ENCODE measurements at regions not wholly inside any gene's neighbourhood (a gene's known extent, or its start where the extent isn't known, plus 50 kb on each side); places are given as distances from the start of the nearest gene placed in this dataset.

- Mint-ChIP-seq H3K27ac (peak overlapping the region in 1 of 8 donors; percentile 27), H3K27me3 (peaks cover 2 to 8% of the 10 kb centered on the region in 2 donors), H3K4me1 (no peaks in the 10 kb centered on the region), H3K4me3 (no peak overlapping the region), H3K36me3 (peaks cover 0 to 3% (median 0%) of the 10 kb centered on the region in 3 donors), H3K9me3 (peaks cover 0 to 2% (median 0%) of the 10 kb centered on the region in 5 donors)
- no peak overlapping the region for H3K27ac ChIP-seq (ENCODE audit: low read depth, low read length)
- no peaks in the 10 kb centered on the region for H3K27me3 ChIP-seq (ENCODE audit: insufficient read depth, low read length, poor library complexity, severe bottlenecking)
- H3K4me3 ChIP-seq (ENCODE audit: low read length): no peak overlapping the region
- H3K36me3 ChIP-seq (ENCODE audit: insufficient read depth, low read length): no peaks in the 10 kb centered on the region
- H3K9me3 ChIP-seq (ENCODE audit: low read length): no peaks in the 10 kb centered on the region
- ChIA-PET POLR2A (no interaction called here), CTCF (no interaction called here)
- DNase-seq: no peak
- no peaks in the 10 kb centered on the region for H3K4me1 ChIP-seq (ENCODE audit: insufficient read depth, low read length)
Observed at GRCh38 chr10:4216726-4217125, 431.7 kb upstream of the KLF6 start.

GRCh38 chr10:4215963-4216575, 431.1 kb upstream of the KLF6 start:
- CTCF ChIA-PET: no interaction called here
- Histone ChIP-seq H3K27ac (ENCODE audit: low read depth, low read length) (no peak overlapping the region), H3K9me3 (ENCODE audit: low read length) (no peaks in the 10 kb centered on the region), H3K27me3 (ENCODE audit: insufficient read depth, low read length, poor library complexity, severe bottlenecking) (no peaks in the 10 kb centered on the region), H3K4me1 (ENCODE audit: insufficient read depth, low read length) (no peaks in the 10 kb centered on the region), H3K36me3 (ENCODE audit: insufficient read depth, low read length) (no peaks in the 10 kb centered on the region), H3K4me3 (ENCODE audit: low read length) (no peak overlapping the region)
- Mint-ChIP-seq H3K27me3 (peaks cover 2 to 8% of the 10 kb centered on the region in 2 donors), H3K4me1 (no peaks in the 10 kb centered on the region), H3K4me3 (no peak overlapping the region), H3K36me3 (peaks cover 0 to 3% (median 0%) of the 10 kb centered on the region in 3 donors), H3K27ac (no peak overlapping the region), H3K9me3 (no peaks in the 10 kb centered on the region)
- DNase-seq: no peak
- POLR2A ChIA-PET: no interaction called here

GRCh38 chr10:4215485-4215884, 430.5 kb upstream of the KLF6 start:
- no peaks in the 10 kb centered on the region for H3K4me1 Mint-ChIP-seq
- H3K27ac Mint-ChIP-seq: peak overlapping the region in 1 of 8 donors; percentile 3
- no peak overlapping the region for H3K4me3 Mint-ChIP-seq
- peaks cover 0 to 3% (median 0%) of the 10 kb centered on the region in 3 donors for H3K36me3 Mint-ChIP-seq
- POLR2A ChIA-PET: no interaction called here
- H3K9me3 ChIP-seq (ENCODE audit: low read length): no peaks in the 10 kb centered on the region
- H3K4me1 ChIP-seq (ENCODE audit: insufficient read depth, low read length): no peaks in the 10 kb centered on the region
- H3K36me3 ChIP-seq (ENCODE audit: insufficient read depth, low read length): no peaks in the 10 kb centered on the region
- DNase-seq: no peak
- H3K9me3 Mint-ChIP-seq: no peaks in the 10 kb centered on the region
- H3K4me3 ChIP-seq (ENCODE audit: low read length): no peak overlapping the region
- no peak overlapping the region for H3K27ac ChIP-seq (ENCODE audit: low read depth, low read length)
- no peaks in the 10 kb centered on the region for H3K27me3 ChIP-seq (ENCODE audit: insufficient read depth, low read length, poor library complexity, severe bottlenecking)
- CTCF ChIA-PET: no interaction called here
- peaks cover 2 to 8% of the 10 kb centered on the region in 2 donors for H3K27me3 Mint-ChIP-seq

- H3K4me3 Mint-ChIP-seq: no peak overlapping the region
- H3K9me3 ChIP-seq (ENCODE audit: low read length): no peaks in the 10 kb centered on the region
- no peak overlapping the region for H3K27ac Mint-ChIP-seq
- DNase-seq: no peak
- no peak overlapping the region for H3K27ac ChIP-seq (ENCODE audit: low read depth, low read length)
- ChIA-PET CTCF (no interaction called here), POLR2A (no interaction called here)
- H3K27me3 Mint-ChIP-seq: peaks cover 2 to 8% of the 10 kb centered on the region in 2 donors
- H3K36me3 Mint-ChIP-seq: peaks cover 0 to 3% (median 0%) of the 10 kb centered on the region in 3 donors
- H3K4me1 ChIP-seq (ENCODE audit: insufficient read depth, low read length): no peaks in the 10 kb centered on the region
- H3K4me1 Mint-ChIP-seq: no peaks in the 10 kb centered on the region
- H3K27me3 ChIP-seq (ENCODE audit: insufficient read depth, low read length, poor library complexity, severe bottlenecking): no peaks in the 10 kb centered on the region
- no peaks in the 10 kb centered on the region for H3K9me3 Mint-ChIP-seq
- H3K4me3 ChIP-seq (ENCODE audit: low read length): no peak overlapping the region
- H3K36me3 ChIP-seq (ENCODE audit: insufficient read depth, low read length): no peaks in the 10 kb centered on the region
Observed at GRCh38 chr10:4214908-4215307, 429.9 kb upstream of the KLF6 start.

GRCh38 chr10:4213441-4213840, 428.4 kb upstream of the KLF6 start:
- Mint-ChIP-seq H3K4me1 (no peaks in the 10 kb centered on the region), H3K36me3 (peaks cover 0 to 3% (median 0%) of the 10 kb centered on the region in 3 donors), H3K27ac (no peak overlapping the region), H3K4me3 (no peak overlapping the region), H3K27me3 (peaks cover 2 to 12% of the 10 kb centered on the region in 2 donors), H3K9me3 (no peaks in the 10 kb centered on the region)
- no peak overlapping the region for H3K4me3 ChIP-seq (ENCODE audit: low read length)
- no peaks in the 10 kb centered on the region for H3K4me1 ChIP-seq (ENCODE audit: insufficient read depth, low read length)
- no peak for DNase-seq
- no peaks in the 10 kb centered on the region for H3K9me3 ChIP-seq (ENCODE audit: low read length)
- no peaks in the 10 kb centered on the region for H3K36me3 ChIP-seq (ENCODE audit: insufficient read depth, low read length)
- ChIA-PET CTCF (no interaction called here), POLR2A (no interaction called here)
- no peaks in the 10 kb centered on the region for H3K27me3 ChIP-seq (ENCODE audit: insufficient read depth, low read length, poor library complexity, severe bottlenecking)
- H3K27ac ChIP-seq (ENCODE audit: low read depth, low read length): no peak overlapping the region

- H3K4me3 ChIP-seq (ENCODE audit: low read length): no peak overlapping the region
- H3K27ac ChIP-seq (ENCODE audit: low read depth, low read length): no peak overlapping the region
- no peaks in the 10 kb centered on the region for H3K27me3 ChIP-seq (ENCODE audit: insufficient read depth, low read length, poor library complexity, severe bottlenecking)
- ChIA-PET CTCF (no interaction called here), POLR2A (no interaction called here)
- Mint-ChIP-seq H3K4me3 (no peak overlapping the region), H3K27me3 (peaks cover 2 to 13% of the 10 kb centered on the region in 2 donors), H3K36me3 (peaks cover 0 to 7% (median 0%) of the 10 kb centered on the region in 3 donors), H3K4me1 (no peaks in the 10 kb centered on the region), H3K9me3 (no peaks in the 10 kb centered on the region), H3K27ac (no peak overlapping the region)
- no peaks in the 10 kb centered on the region for H3K9me3 ChIP-seq (ENCODE audit: low read length)
- no peaks in the 10 kb centered on the region for H3K36me3 ChIP-seq (ENCODE audit: insufficient read depth, low read length)
- no peak for DNase-seq
- no peaks in the 10 kb centered on the region for H3K4me1 ChIP-seq (ENCODE audit: insufficient read depth, low read length)
Observed at GRCh38 chr10:4212111-4212630, 427.2 kb upstream of the KLF6 start.

- no peaks in the 10 kb centered on the region for H3K36me3 ChIP-seq (ENCODE audit: insufficient read depth, low read length)
- no peaks in the 10 kb centered on the region for H3K9me3 ChIP-seq (ENCODE audit: low read length)
- H3K27me3 ChIP-seq (ENCODE audit: insufficient read depth, low read length, poor library complexity, severe bottlenecking): no peaks in the 10 kb centered on the region
- no peaks in the 10 kb centered on the region for H3K4me1 ChIP-seq (ENCODE audit: insufficient read depth, low read length)
- no peak overlapping the region for H3K4me3 ChIP-seq (ENCODE audit: low read length)
- no peaks in the 10 kb centered on the region for H3K4me1 Mint-ChIP-seq
- H3K9me3 Mint-ChIP-seq: no peaks in the 10 kb centered on the region
- H3K27me3 Mint-ChIP-seq: peaks cover 0 to 12% of the 10 kb centered on the region in 2 donors
- DNase-seq: no peak
- ChIA-PET CTCF (no interaction called here), POLR2A (interaction anchor here (0.7 kb wide), 1 partner anchor 294 kb away, joined by 3 read pairs; no protein-coding TSS in a partner anchor)
- no peak overlapping the region for H3K27ac ChIP-seq (ENCODE audit: low read depth, low read length)
- H3K4me3 Mint-ChIP-seq: no peak overlapping the region
- H3K27ac Mint-ChIP-seq: no peak overlapping the region
- H3K36me3 Mint-ChIP-seq: peaks cover 0 to 4% (median 0%) of the 10 kb centered on the region in 3 donors
Observed at GRCh38 chr10:4208499-4208898, 423.5 kb upstream of the KLF6 start.

- Histone ChIP-seq H3K9me3 (ENCODE audit: low read length) (no peaks in the 10 kb centered on the region), H3K36me3 (ENCODE audit: insufficient read depth, low read length) (no peaks in the 10 kb centered on the region), H3K4me3 (ENCODE audit: low read length) (no peak overlapping the region), H3K4me1 (ENCODE audit: insufficient read depth, low read length) (no peaks in the 10 kb centered on the region), H3K27ac (ENCODE audit: low read depth, low read length) (no peak overlapping the region), H3K27me3 (ENCODE audit: insufficient read depth, low read length, poor library complexity, severe bottlenecking) (no peaks in the 10 kb centered on the region)
- DNase-seq: no peak
- H3K27ac Mint-ChIP-seq: peak overlapping the region in 1 of 8 donors; percentile 49
- H3K4me3 Mint-ChIP-seq: no peak overlapping the region
- H3K9me3 Mint-ChIP-seq: no peaks in the 10 kb centered on the region
- H3K36me3 Mint-ChIP-seq: peaks cover 0 to 7% (median 0%) of the 10 kb centered on the region in 3 donors
- H3K4me1 Mint-ChIP-seq: no peaks in the 10 kb centered on the region
- H3K27me3 Mint-ChIP-seq: peaks cover 6 to 12% of the 10 kb centered on the region in 2 donors
- ChIA-PET POLR2A (no interaction called here), CTCF (no interaction called here)
Observed at GRCh38 chr10:4205113-4205512, 420.1 kb upstream of the KLF6 start.

Data from CD8-positive, alpha-beta memory T cell (primary cell).